Activated naive CD4-positive, alpha-beta T cell treated with anti-CD3 and anti-CD28 coated beads, Interleukin-2, amount 50 U/mL, for 72 hours (primary cell): ENCODE measurements at regions not wholly inside any gene's neighbourhood (a gene's known extent, or its start where the extent isn't known, plus 50 kb on each side); places are given as distances from the start of the nearest gene placed in this dataset.

Experiments
- ATAC-seq, 2 donors: fragments of 150-1000 bp; cut with Tn5 transposase; 2 replicates each; pipeline ENCODE4 v1.10.0; 2021; ENCODE audit warnings: mild to moderate bottlenecking in 2 of 2, moderate library complexity in 2 of 2
- DNase-seq, 2 donors: peaks; one replicate each; pipeline ENCODE4 v3.0.0; 2021 to 2022; ENCODE audit warnings: low spot score in 2 of 2
- H3K27ac Mint-ChIP-seq, 2 donors: one replicate each; pipeline ENCODE4 v1.8.0; 2022; ENCODE audit warnings: mild to moderate bottlenecking in 2 of 2, mixed read lengths in 2 of 2
- H3K36me3 Mint-ChIP-seq, 2 donors: one replicate each; pipeline ENCODE4 v1.8.0; 2022; ENCODE audit warnings: mixed read lengths in 2 of 2
- H3K9me3 Mint-ChIP-seq, 2 donors: one replicate each; pipeline ENCODE4 v1.8.0; 2022; ENCODE audit warnings: mixed read lengths in 2 of 2

- Mint-ChIP-seq H3K9me3 (peaks cover 0 to 8% of the 10 kb centered on the region in 2 donors), H3K36me3 (peaks cover 0 to 6% of the 10 kb centered on the region in 2 donors), H3K27ac (no peak overlapping the region)
- ATAC-seq (no peak), DNase-seq (no peak)
These were observed 267.6 kb upstream of the ZFP64 start for GRCh38 chr20:52459150-52459549.

DNA sequence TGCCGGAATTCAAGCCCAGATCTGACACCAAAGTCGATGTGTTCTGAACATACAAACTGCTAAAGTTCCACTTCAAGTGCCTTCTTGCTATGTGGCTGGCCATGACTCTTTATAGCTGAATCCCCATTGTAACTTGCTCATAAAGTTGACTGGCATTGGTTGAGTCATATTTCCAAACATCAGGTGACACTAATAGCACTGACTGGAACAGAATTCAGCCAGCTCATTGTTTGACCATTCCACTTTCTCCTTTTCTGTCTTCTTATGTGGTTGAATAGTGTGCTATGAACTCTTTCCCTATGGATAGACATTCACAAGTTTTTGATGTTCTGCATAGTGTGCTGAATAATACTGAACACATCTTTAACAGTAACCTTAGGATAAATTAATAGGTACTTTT is 266.2 kb upstream of the ZFP64 start:
- no peak for DNase-seq
- Mint-ChIP-seq H3K36me3 (peaks cover 0 to 6% of the 10 kb centered on the region in 2 donors), H3K27ac (no peak overlapping the region), H3K9me3 (peaks cover 0 to 13% of the 10 kb centered on the region in 2 donors)
- ATAC-seq: no peak

- Mint-ChIP-seq H3K9me3 (peaks cover 0 to 13% of the 10 kb centered on the region in 2 donors), H3K27ac (no peak overlapping the region), H3K36me3 (no peaks in the 10 kb centered on the region)
- DNase-seq: no peak
- no peak for ATAC-seq
These were observed 263.1 kb upstream of the ZFP64 start for GRCh38 chr20:52454660-52455059.

DNA sequence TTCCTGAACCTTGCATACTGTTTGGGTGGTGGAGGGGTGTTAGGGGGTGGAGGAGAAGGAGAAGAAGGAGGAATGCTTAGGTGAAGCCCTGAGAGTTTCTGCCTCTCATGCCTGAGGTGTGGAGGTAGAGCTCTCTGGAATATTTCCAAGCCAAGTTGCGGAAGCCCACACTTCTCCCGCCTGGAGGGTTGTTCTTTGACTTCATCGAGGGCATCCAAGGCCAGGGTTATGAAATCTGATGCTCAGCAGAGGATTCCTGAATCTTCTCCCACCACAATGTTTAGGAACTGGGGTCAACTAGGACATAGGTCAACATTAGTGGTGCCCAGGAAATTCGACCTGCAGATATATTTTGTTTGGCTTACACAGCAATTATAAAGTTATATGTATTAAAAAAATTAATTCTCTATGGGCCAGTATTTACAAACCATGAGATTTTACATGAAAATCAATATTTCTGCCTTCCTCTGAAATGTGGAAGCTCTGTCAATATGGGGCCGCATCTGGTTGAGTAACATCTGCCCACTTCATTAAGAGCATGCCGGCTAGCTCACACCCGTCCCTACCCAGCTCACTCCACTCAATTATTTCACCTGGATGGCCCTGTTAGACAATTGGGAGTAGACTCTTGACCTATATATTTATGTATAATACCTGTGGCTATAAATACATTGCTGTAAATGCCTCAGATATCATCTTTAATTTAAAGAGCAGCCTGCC is 257.1 kb upstream of the ZFP64 start:
- ATAC-seq (no peak), DNase-seq (no peak)
- Mint-ChIP-seq H3K27ac (no peak overlapping the region), H3K36me3 (no peaks in the 10 kb centered on the region), H3K9me3 (peaks cover 0 to 5% of the 10 kb centered on the region in 2 donors)

GRCh38 chr20:52447225-52447551 is 255.6 kb upstream of the ZFP64 start:
- H3K27ac Mint-ChIP-seq: no peak overlapping the region
- no peak for ATAC-seq
- DNase-seq: no peak
- H3K9me3 Mint-ChIP-seq: no peaks in the 10 kb centered on the region
- no peaks in the 10 kb centered on the region for H3K36me3 Mint-ChIP-seq

GRCh38 chr20:52446421-52447224 is 255.0 kb upstream of the ZFP64 start:
- no peak for ATAC-seq
- H3K27ac Mint-ChIP-seq: no peak overlapping the region
- no peaks in the 10 kb centered on the region for H3K9me3 Mint-ChIP-seq
- DNase-seq: no peak
- no peaks in the 10 kb centered on the region for H3K36me3 Mint-ChIP-seq

DNA sequence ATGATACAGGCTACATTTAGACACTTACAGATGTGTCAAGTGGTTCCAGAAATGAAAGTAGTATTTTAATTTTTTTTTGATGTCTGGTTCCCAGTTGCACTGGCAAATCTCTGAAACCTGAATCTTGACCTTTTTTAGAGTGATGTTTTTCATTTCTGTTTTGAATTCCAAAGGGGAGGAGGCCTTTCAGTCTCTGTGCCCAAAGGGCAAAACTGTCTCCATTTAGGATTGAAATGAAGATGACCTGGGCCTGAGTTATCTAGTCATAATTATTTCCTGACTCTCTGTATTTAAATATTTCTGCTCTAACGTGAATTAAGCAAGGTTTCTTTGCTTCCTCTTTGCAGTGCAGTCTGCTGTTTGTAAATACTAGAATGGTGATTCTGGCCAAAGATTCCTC is 252.9 kb upstream of the ZFP64 start:
- DNase-seq (no peak), ATAC-seq (no peak)
- no peaks in the 10 kb centered on the region for H3K36me3 Mint-ChIP-seq
- no peak overlapping the region for H3K27ac Mint-ChIP-seq
- H3K9me3 Mint-ChIP-seq: no peaks in the 10 kb centered on the region

- H3K9me3 Mint-ChIP-seq: no peaks in the 10 kb centered on the region
- no peak overlapping the region for H3K27ac Mint-ChIP-seq
- no peak for ATAC-seq
- DNase-seq: no peak
- H3K36me3 Mint-ChIP-seq: no peaks in the 10 kb centered on the region
These were observed 252.3 kb upstream of the ZFP64 start for GRCh38 chr20:52443874-52444273.

DNA sequence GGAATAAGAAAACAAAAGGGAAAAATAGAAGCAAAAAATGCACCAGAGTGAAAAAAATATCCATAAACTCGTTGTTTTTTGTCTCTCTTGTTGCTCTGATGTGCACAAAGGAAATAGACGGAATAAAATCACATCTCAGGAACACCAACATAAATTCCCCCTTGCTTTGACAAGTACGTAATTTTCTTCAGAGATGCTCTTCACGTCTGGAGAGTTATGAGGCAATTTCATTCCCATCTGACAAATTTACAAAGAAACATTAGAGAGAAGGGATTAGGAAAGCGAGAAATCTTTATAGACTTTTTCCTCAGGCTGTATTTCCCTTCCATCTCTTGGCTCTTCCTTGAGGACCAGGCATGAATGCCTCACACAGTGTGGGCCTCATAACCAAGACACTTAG is 250.1 kb upstream of the ZFP64 start:
- ATAC-seq: no peak

GRCh38 chr20:52439375-52439774 is 247.8 kb upstream of the ZFP64 start:
- DNase-seq (no peak), ATAC-seq (no peak)
- Mint-ChIP-seq H3K9me3 (no peaks in the 10 kb centered on the region), H3K27ac (no peak overlapping the region), H3K36me3 (no peaks in the 10 kb centered on the region)

More for the DNA sequence above, 250.1 kb upstream of the ZFP64 start:
- H3K9me3 Mint-ChIP-seq: no peaks in the 10 kb centered on the region
- H3K36me3 Mint-ChIP-seq: no peaks in the 10 kb centered on the region
- H3K27ac Mint-ChIP-seq: no peak overlapping the region
- no peak for DNase-seq

DNA sequence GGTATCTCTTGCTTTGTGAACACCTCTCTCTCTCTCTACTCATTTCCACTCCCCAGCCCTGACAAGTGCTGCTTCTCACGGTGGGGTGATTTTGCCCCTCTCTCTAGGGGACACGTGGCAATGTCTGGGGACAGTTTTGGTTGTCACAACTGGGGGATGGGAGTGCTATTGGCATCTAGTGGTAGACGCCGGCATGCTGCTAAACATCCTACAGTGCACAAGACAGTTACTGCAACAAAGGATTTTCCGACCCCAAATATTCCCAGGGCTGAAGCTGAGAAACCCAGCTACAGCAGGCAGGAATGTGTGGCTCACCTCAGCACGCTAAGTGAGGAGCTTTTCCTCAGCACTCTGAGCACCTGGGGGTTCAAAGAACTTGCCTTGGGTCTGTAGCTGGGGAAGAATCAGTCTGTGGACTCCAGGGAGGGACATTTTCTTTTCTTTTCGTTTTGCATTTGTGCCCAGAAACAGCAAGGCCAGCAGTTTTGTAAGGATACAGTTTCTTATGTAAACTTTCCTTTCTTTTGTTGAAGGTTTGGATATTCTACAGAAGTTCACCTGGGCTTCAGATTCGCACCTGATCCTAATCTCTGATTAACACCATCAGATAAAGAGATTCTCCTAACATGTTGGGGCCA is 246.9 kb upstream of the ZFP64 start:
- DNase-seq (no peak), ATAC-seq (no peak)
- Mint-ChIP-seq H3K9me3 (no peaks in the 10 kb centered on the region), H3K36me3 (no peaks in the 10 kb centered on the region), H3K27ac (no peak overlapping the region)

GRCh38 chr20:52434453-52434852 is 242.9 kb upstream of the ZFP64 start:
- Mint-ChIP-seq H3K27ac (no peak overlapping the region), H3K36me3 (peaks cover 0 to 8% of the 10 kb centered on the region in 2 donors), H3K9me3 (peaks cover 3 to 17% of the 10 kb centered on the region in 2 donors)
- DNase-seq: no peak
- no peak for ATAC-seq

GRCh38 chr20:52434041-52434425 is 242.5 kb upstream of the ZFP64 start:
- ATAC-seq: no peak
- DNase-seq: no peak
- peaks cover 3 to 21% of the 10 kb centered on the region in 2 donors for H3K9me3 Mint-ChIP-seq
- no peak overlapping the region for H3K27ac Mint-ChIP-seq
- H3K36me3 Mint-ChIP-seq: peaks cover 0 to 12% of the 10 kb centered on the region in 2 donors

GRCh38 chr20:52433326-52434040 is 241.9 kb upstream of the ZFP64 start:
- no peak overlapping the region for H3K27ac Mint-ChIP-seq
- no peak for DNase-seq
- peaks cover 0 to 12% of the 10 kb centered on the region in 2 donors for H3K36me3 Mint-ChIP-seq
- H3K9me3 Mint-ChIP-seq: peaks cover 3 to 21% of the 10 kb centered on the region in 2 donors
- no peak for ATAC-seq

GRCh38 chr20:52432740-52433139 is 241.2 kb upstream of the ZFP64 start:
- H3K27ac Mint-ChIP-seq: no peak overlapping the region

DNA sequence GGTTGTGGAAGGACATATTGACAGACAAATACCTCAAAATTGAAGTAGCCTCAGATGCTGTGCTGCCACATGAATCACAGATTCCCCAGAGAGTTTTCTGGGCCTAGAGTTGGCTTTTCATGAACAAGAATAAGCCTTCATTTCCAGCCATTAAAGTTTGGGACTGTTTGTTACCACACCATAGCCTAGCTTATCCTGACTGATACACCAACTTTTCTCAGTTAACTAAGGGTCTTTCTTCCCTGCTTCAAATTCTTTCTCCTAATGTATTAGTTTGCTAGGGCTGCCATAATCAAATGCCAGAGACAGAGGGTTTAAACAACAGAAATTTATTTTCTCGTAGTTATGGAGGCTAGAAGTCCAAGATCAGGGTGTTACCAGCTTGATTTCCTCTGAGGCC is 237.4 kb upstream of the ZFP64 start:
- Mint-ChIP-seq H3K36me3 (peaks cover 0 to 12% of the 10 kb centered on the region in 2 donors), H3K27ac (no peak overlapping the region), H3K9me3 (peaks cover 8 to 25% of the 10 kb centered on the region in 2 donors)
- DNase-seq: no peak
- no peak for ATAC-seq

More at GRCh38 chr20:52432740-52433139, 241.2 kb upstream of the ZFP64 start:
- H3K36me3 Mint-ChIP-seq: peaks cover 0 to 12% of the 10 kb centered on the region in 2 donors
- H3K9me3 Mint-ChIP-seq: peaks cover 3 to 21% of the 10 kb centered on the region in 2 donors
- DNase-seq: no peak
- ATAC-seq: no peak

DNA sequence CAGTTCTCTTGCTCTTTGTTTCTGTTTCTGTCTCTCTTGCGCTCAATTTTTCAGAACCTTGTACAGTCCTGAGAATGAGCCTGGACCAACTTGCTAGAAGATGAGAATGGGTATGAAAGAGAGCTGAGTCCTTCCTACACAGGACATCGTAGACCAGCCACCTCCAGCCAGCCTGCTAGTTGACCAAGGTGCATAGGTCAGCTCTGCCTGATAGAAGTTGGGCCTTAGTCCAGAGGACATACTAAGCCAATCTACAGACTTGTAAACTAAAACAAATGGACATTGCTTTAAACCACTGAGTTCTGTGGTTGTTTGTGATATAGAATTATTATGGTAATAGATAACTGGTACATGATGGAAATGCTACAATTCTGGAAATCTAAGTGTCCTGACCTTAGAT is 236.4 kb upstream of the ZFP64 start:
- DNase-seq (no peak), ATAC-seq (no peak)
- H3K9me3 Mint-ChIP-seq: peaks cover 14 to 25% of the 10 kb centered on the region in 2 donors
- H3K27ac Mint-ChIP-seq: no peak overlapping the region
- H3K36me3 Mint-ChIP-seq: peaks cover 0 to 12% of the 10 kb centered on the region in 2 donors
